HEK293T (cell line): ENCODE measurements at regions not wholly inside any gene's neighbourhood (a gene's known extent, or its start where the extent isn't known, plus 50 kb on each side); places are given as distances from the start of the nearest gene placed in this dataset.

Experiments used
- CTCF ChIA-PET: fragments of 350-600 bp; formaldehyde crosslinking; extraction: SDS; loops from one replicate; lab custom pipeline; 2021; ENCODE audit warnings: antibody characterized with exemption, inconsistent platforms; lab: Yijun Ruan, JAX
- POLR2A ChIA-PET: fragments of 350-600 bp; formaldehyde crosslinking; extraction: SDS; loops from one replicate; lab custom pipeline; 2020; ENCODE audit warnings: antibody characterized with exemption, inconsistent platforms; lab: Yijun Ruan, JAX
- DNase-seq: peaks from one replicate; pipeline ENCODE4 v3.0.0; 2012; ENCODE audit warnings: mixed read lengths; ENCODE audit errors: extremely low spot score
- ARNT ChIP-seq: fragments of 450-650 bp; IDR thresholded peaks from 2 replicates; pipeline ENCODE4 v1.6.1; 2017; ENCODE audit warnings: mild to moderate bottlenecking
- BHLHE40 ChIP-seq: fragments of 450-650 bp; IDR thresholded peaks from 2 replicates; pipeline ENCODE4 v1.6.1; 2016; ENCODE audit warnings: mild to moderate bottlenecking, moderate library complexity, borderline replicate concordance
- CTBP1 ChIP-seq: fragments of 450-650 bp; IDR thresholded peaks from 2 replicates; pipeline ENCODE4 v1.6.1; 2016; ENCODE audit warnings: borderline replicate concordance
- ELF4 ChIP-seq: fragments of 450-650 bp; IDR thresholded peaks from 2 replicates; pipeline ENCODE4 v1.6.1; 2017; ENCODE audit warnings: antibody characterized with exemption
- FOXA1 ChIP-seq: fragments of 450-650 bp; IDR thresholded peaks from 2 replicates; pipeline ENCODE4 v1.6.1; 2016; ENCODE audit warnings: mild to moderate bottlenecking
- FOXK2 ChIP-seq: fragments of 450-650 bp; IDR thresholded peaks from 2 replicates; pipeline ENCODE4 v1.6.1; 2016; ENCODE audit warnings: mild to moderate bottlenecking
- FOXM1 ChIP-seq: fragments of 450-650 bp; IDR thresholded peaks from 2 replicates; pipeline ENCODE4 v1.6.1; 2017; ENCODE audit warnings: mild to moderate bottlenecking, borderline replicate concordance
- HDGF ChIP-seq: fragments of 450-650 bp; IDR thresholded peaks from 2 replicates; pipeline ENCODE4 v1.6.1; 2017; ENCODE audit warnings: antibody characterized with exemption, borderline replicate concordance
- L3MBTL2 ChIP-seq: fragments of 450-650 bp; conservative IDR thresholded peaks from 2 replicates; pipeline ENCODE4 v1.6.1; 2016; ENCODE audit warnings: mild to moderate bottlenecking
- LEF1 ChIP-seq: fragments of 450-650 bp; IDR thresholded peaks from 2 replicates; pipeline ENCODE4 v1.6.1; 2017; ENCODE audit warnings: mild to moderate bottlenecking, borderline replicate concordance
- NFRKB ChIP-seq: fragments of 450-650 bp; IDR thresholded peaks from 2 replicates; pipeline ENCODE4 v1.6.1; 2016; ENCODE audit warnings: mild to moderate bottlenecking, moderate library complexity
- PKNOX1 ChIP-seq: fragments of 450-650 bp; IDR thresholded peaks from 2 replicates; pipeline ENCODE4 v1.6.1; 2016
- SP1 ChIP-seq: fragments of 450-650 bp; IDR thresholded peaks from 2 replicates; pipeline ENCODE4 v1.6.1; 2017
- SUZ12 ChIP-seq: fragments of 450-650 bp; IDR thresholded peaks from 2 replicates; pipeline ENCODE4 v1.6.1; 2016; ENCODE audit warnings: mild to moderate bottlenecking
- TARDBP ChIP-seq: fragments of 450-650 bp; IDR thresholded peaks from 2 replicates; pipeline ENCODE4 v1.6.1; 2016
- ZNF384 ChIP-seq: fragments of 450-650 bp; IDR thresholded peaks from 2 replicates; pipeline ENCODE4 v1.6.1; 2016

GRCh38 chr21:35682904-35683549, 377.3 kb downstream of the SETD4 start:
- ChIA-PET CTCF (no interaction called here), POLR2A (no interaction called here)
- no peak for TF ChIP-seq TARDBP
- TF ChIP-seq SP1 = no peak
- TF ChIP-seq CTBP1 = no peak
- TF ChIP-seq ELF4 = no peak
- TF ChIP-seq SUZ12 = no peak
- TF ChIP-seq FOXK2 = no peak
- TF ChIP-seq L3MBTL2 = no peak
- no peak for DNase-seq

GRCh38 chr21:35681946-35682345, 378.4 kb downstream of the SETD4 start:
- CTCF ChIA-PET = interaction anchor here (0.8 kb wide), 1 partner anchor 748 kb away, joined by 3 read pairs; no protein-coding TSS in a partner anchor
- no peak for DNase-seq
- POLR2A ChIA-PET = no interaction called here
- TF ChIP-seq ARNT = no peak
- no peak for TF ChIP-seq FOXK2
- no peak for TF ChIP-seq TARDBP
- no peak for TF ChIP-seq ZNF384
- no peak for TF ChIP-seq FOXA1
- TF ChIP-seq NFRKB = no peak
- TF ChIP-seq LEF1 = no peak
- no peak for TF ChIP-seq SP1

GRCh38 chr21:35679076-35679475, 381.2 kb downstream of the SETD4 start:
- DNase-seq = no peak

GRCh38 chr21:35678393-35678792, 381.9 kb downstream of the SETD4 start:
- TF ChIP-seq LEF1 (no peak), SUZ12 (no peak), ZNF384 (no peak), FOXM1 (no peak), ARNT (no peak), ELF4 (no peak), BHLHE40 (no peak), PKNOX1 (no peak), FOXA1 (no peak), FOXK2 (no peak), TARDBP (no peak)
- ChIA-PET CTCF (no interaction called here), POLR2A (no interaction called here)
- DNase-seq = no peak

More at GRCh38 chr21:35679076-35679475, 381.2 kb downstream of the SETD4 start:
- TF ChIP-seq FOXA1 (no peak), ARNT (no peak), PKNOX1 (no peak)
- CTCF ChIA-PET = no interaction called here
- POLR2A ChIA-PET = no interaction called here

GRCh38 chr21:35677298-35677841, 383.0 kb downstream of the SETD4 start:
- no peak for DNase-seq
- ChIA-PET POLR2A (no interaction called here), CTCF (no interaction called here)
- TF ChIP-seq SP1 = no peak
- no peak for TF ChIP-seq SUZ12
- no peak for TF ChIP-seq ARNT
- TF ChIP-seq FOXM1 = no peak
- TF ChIP-seq NFRKB = no peak
- TF ChIP-seq CTBP1 = no peak
- no peak for TF ChIP-seq PKNOX1
- no peak for TF ChIP-seq FOXA1
- no peak for TF ChIP-seq ELF4
- no peak for TF ChIP-seq TARDBP
- TF ChIP-seq HDGF = no peak

GRCh38 chr21:35674895-35675470, 385.3 kb downstream of the SETD4 start:
- TF ChIP-seq BHLHE40 (no peak), LEF1 (no peak), FOXA1 (no peak), FOXK2 (no peak)
- no peak for DNase-seq
- ChIA-PET POLR2A (no interaction called here), CTCF (no interaction called here)

GRCh38 chr21:35674091-35674671, 386.1 kb downstream of the SETD4 start:
- ChIA-PET POLR2A (no interaction called here), CTCF (no interaction called here)
- TF ChIP-seq BHLHE40 = no peak
- TF ChIP-seq ARNT = no peak
- no peak for TF ChIP-seq L3MBTL2
- TF ChIP-seq PKNOX1 = no peak
- no peak for TF ChIP-seq NFRKB
- no peak for TF ChIP-seq ELF4
- no peak for DNase-seq
